ENCODE measurements at regions not wholly inside any gene's neighbourhood (a gene's known extent, or its start where the extent isn't known, plus 50 kb on each side); places are given as distances from the start of the nearest gene placed in this dataset.

DNA sequence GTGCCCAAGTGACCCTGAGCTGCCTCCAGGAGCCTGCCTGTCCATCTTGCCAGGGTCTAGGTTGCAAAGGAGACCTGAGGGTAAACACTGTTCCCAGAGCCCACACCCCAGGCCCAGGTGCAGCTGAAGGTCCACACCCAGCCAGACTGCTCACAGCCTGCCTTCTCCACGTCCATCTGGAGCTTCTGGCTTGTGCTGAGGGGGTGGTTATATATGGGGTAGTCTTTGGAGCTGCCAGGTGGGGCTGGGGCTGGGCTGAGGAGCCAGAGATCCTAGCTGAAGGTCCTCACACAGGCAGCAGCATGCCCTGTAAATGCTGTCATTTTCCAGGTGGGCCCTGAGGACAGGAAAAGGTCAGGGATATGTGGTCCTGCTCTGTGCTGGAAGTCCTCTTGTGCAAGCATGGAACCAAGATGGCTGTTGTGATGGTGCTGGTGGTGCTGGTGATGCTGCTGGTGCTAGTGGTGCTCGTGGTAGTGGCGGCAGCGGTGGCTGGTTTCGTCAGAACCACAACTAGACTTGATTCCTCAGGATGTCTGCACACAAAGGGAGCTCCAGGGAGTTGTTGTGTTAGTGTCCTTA lies 182.7 kb downstream of the MATN1 start:
- TF ChIP-seq, protein P1, sequence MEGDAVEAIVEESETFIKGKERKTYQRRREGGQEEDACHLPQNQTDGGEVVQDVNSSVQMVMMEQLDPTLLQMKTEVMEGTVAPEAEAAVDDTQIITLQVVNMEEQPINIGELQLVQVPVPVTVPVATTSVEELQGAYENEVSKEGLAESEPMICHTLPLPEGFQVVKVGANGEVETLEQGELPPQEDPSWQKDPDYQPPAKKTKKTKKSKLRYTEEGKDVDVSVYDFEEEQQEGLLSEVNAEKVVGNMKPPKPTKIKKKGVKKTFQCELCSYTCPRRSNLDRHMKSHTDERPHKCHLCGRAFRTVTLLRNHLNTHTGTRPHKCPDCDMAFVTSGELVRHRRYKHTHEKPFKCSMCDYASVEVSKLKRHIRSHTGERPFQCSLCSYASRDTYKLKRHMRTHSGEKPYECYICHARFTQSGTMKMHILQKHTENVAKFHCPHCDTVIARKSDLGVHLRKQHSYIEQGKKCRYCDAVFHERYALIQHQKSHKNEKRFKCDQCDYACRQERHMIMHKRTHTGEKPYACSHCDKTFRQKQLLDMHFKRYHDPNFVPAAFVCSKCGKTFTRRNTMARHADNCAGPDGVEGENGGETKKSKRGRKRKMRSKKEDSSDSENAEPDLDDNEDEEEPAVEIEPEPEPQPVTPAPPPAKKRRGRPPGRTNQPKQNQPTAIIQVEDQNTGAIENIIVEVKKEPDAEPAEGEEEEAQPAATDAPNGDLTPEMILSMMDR (IDR thresholded peaks at IDR 0.05): no peak
- H3K27me3 Mint-ChIP-seq (ENCODE audit: low read depth): peaks cover 5% of the 10 kb centered on the region
- DNase-seq (ENCODE audit: low spot score): no peak
- H3K27ac Mint-ChIP-seq (ENCODE audit: unreplicated experiment): no peak overlapping the region
- no peak overlapping the region for H3K4me3 Mint-ChIP-seq (ENCODE audit: unreplicated experiment)
- no peaks in the 10 kb centered on the region for H3K4me1 Mint-ChIP-seq (ENCODE audit: low read depth)
- H3K9me3 Mint-ChIP-seq (ENCODE audit: low read depth): no peaks in the 10 kb centered on the region
- H3K36me3 Mint-ChIP-seq (ENCODE audit: low read depth): no peaks in the 10 kb centered on the region

DNA sequence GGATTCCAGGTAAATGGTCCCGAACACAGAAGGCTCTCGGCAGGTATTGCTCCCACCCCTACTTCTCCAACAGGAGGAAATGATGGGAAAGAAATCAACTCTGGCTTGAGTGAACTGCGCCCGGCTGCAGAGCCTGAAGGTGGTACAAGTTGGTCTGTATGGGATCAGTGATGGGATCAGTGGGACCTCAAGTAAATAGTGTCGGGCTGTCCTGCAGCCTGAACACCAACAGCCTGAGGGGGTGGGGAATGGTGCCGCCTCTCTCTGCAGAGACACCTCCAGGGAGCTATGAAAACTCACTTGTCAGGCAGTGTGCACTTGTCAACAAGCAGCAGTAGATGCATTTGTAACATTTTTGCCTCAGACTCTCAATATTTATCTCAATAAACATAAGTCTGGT lies 183.5 kb downstream of the MATN1 start:
- Mint-ChIP-seq H3K27ac (ENCODE audit: unreplicated experiment) (no peak overlapping the region), H3K4me3 (ENCODE audit: unreplicated experiment) (no peak overlapping the region), H3K27me3 (ENCODE audit: low read depth) (peaks cover 5% of the 10 kb centered on the region), H3K9me3 (ENCODE audit: low read depth) (no peaks in the 10 kb centered on the region), H3K4me1 (ENCODE audit: low read depth) (no peaks in the 10 kb centered on the region), H3K36me3 (ENCODE audit: low read depth) (no peaks in the 10 kb centered on the region)
- TF ChIP-seq, protein P1 (IDR thresholded peaks at IDR 0.05): no peak
- DNase-seq (ENCODE audit: low spot score): no peak

DNA sequence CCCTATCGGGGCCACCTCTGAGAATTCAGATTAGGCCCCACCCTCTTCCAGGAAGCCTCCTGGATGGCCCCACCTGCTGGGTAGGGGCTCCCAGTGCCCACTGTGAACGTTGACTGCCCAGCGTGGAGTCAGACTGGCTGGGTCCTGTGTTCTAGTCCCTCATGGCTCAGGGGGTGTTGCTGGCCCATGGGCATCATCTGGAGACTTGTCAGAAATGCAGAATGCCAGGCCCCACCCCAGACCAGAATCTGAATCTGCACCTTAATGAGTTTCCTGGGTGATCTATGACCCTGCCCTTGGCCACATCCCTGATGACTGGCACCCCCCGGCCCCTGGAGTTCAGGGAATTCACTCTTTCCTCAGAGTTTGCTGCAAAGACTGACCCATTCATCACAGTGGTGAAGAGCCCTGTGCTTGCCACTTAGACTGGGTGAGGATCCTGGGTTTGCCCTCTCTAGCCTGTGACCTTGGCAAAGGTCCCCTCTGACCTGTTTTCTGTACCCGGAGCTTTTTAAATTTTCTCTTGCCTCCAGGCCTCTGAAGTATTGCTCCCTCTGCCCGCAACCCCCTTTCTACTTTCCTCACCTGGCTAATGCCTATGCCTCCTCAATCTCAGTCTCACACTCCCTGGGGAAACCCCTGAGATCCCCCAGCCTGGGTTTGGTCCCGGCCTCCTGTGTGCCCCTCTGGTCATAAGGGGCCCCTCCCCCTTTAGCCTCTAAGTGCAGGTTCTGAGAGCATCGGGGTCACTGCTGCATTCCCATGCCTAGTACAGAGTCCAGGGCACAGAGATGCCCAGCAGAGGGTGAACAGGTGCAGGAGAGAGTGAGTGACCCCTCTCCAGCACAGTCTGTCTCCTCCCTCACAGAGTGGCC lies 184.2 kb downstream of the MATN1 start:
- H3K27ac Mint-ChIP-seq (ENCODE audit: unreplicated experiment): no peak overlapping the region
- TF ChIP-seq, protein P1 (IDR thresholded peaks at IDR 0.05): no peak
- no peak for DNase-seq (ENCODE audit: low spot score)
- H3K4me3 Mint-ChIP-seq (ENCODE audit: unreplicated experiment): no peak overlapping the region
- no peaks in the 10 kb centered on the region for H3K36me3 Mint-ChIP-seq (ENCODE audit: low read depth)
- no peaks in the 10 kb centered on the region for H3K9me3 Mint-ChIP-seq (ENCODE audit: low read depth)
- no peaks in the 10 kb centered on the region for H3K4me1 Mint-ChIP-seq (ENCODE audit: low read depth)
- peaks cover 2% of the 10 kb centered on the region for H3K27me3 Mint-ChIP-seq (ENCODE audit: low read depth)

DNA sequence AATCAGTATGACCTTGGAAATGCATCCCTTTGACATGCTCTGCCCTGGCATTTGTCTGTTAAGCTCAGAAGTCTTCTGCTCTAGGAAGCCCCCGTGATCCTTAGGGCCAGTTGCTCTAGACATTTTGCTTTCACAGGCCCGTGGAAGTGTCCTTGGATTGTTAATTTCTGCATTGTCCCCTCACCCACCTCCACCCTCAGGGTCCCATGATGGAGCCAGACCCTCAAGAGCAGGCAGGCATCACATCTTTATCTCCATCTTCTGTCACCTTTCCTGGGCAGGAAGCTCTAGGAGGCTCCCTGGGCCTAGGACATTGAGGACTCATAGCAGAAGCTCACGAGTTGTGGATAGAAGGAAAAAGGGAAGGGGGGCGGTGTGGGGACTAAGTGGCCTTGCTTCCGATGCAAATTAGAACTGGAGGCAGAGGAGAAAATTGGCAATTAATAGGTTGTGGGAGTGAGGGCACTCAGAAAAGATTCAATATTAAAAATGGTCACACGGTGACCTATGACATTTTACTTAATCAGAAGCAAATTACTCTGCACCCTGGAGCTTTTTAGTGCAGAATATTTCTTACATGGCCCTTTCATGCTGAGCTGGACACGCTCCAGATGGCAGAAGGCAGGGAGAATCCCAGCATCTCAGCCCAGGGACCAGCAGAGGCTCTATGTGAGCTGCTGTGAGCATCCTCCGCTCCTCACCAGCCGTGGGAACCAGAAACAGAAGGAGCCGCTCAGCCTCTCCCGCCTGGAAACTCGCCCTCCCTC lies 185.0 kb downstream of the MATN1 start:
- TF ChIP-seq, protein P1 (IDR thresholded peaks at IDR 0.05): no peak

DNA sequence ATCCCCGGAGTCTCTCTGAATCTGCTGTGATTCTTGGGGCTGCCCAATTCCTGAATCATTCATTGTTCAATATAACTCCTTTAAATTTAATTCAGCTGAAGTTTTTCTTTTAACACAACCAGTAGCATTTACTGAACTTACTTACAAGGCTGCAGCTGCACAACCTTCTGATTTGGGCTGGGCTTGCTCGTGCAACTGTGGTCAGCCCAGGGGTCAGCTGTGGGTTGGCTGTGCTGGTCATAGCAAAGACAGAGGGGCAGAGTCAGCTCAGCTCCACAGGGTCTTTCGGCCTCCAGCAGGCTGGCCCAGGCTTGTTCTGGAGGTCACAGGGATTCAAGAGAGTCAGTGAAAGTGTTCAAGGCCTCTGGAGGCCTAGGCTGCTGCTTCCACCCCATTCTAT lies 186.1 kb downstream of the MATN1 start:
- H3K27ac Mint-ChIP-seq (ENCODE audit: unreplicated experiment): no peak overlapping the region
- TF ChIP-seq, protein P1 (IDR thresholded peaks at IDR 0.05): no peak
- no peak for DNase-seq (ENCODE audit: low spot score)
- peaks cover 2% of the 10 kb centered on the region for H3K27me3 Mint-ChIP-seq (ENCODE audit: low read depth)
- H3K4me1 Mint-ChIP-seq (ENCODE audit: low read depth): no peaks in the 10 kb centered on the region
- H3K4me3 Mint-ChIP-seq (ENCODE audit: unreplicated experiment): no peak overlapping the region
- no peaks in the 10 kb centered on the region for H3K36me3 Mint-ChIP-seq (ENCODE audit: low read depth)
- peaks cover 5% of the 10 kb centered on the region for H3K9me3 Mint-ChIP-seq (ENCODE audit: low read depth)

More for the DNA sequence above, 185.0 kb downstream of the MATN1 start:
- H3K4me3 Mint-ChIP-seq (ENCODE audit: unreplicated experiment): no peak overlapping the region
- H3K27me3 Mint-ChIP-seq (ENCODE audit: low read depth): peaks cover 2% of the 10 kb centered on the region
- H3K27ac Mint-ChIP-seq (ENCODE audit: unreplicated experiment): no peak overlapping the region
- no peaks in the 10 kb centered on the region for H3K4me1 Mint-ChIP-seq (ENCODE audit: low read depth)
- DNase-seq (ENCODE audit: low spot score): no peak
- no peaks in the 10 kb centered on the region for H3K36me3 Mint-ChIP-seq (ENCODE audit: low read depth)
- no peaks in the 10 kb centered on the region for H3K9me3 Mint-ChIP-seq (ENCODE audit: low read depth)
